ENCODE measurements at regions not wholly inside any gene's neighbourhood (a gene's known extent, or its start where the extent isn't known, plus 50 kb on each side); places are given as distances from the start of the nearest gene placed in this dataset.

GRCh38 chr12:40579687-40580086 lies 112.6 kb upstream of the CNTN1 start:
- Histone ChIP-seq H3K27me3 (ENCODE audit: insufficient read depth) (no peaks in the 10 kb centered on the region), H3K4me1 (ENCODE audit: insufficient read depth) (no peaks in the 10 kb centered on the region), H3K27ac (ENCODE audit: low read depth) (no peak overlapping the region), H3K79me2 (replicated peaks; ENCODE audit: insufficient read depth) (no peaks in the 10 kb centered on the region), H4K20me1 (replicated peaks; ENCODE audit: insufficient read depth) (no peaks in the 10 kb centered on the region), H3K9me2 (ENCODE audit: insufficient read depth) (0 out of 2 replicates have a peak, but pooled peaks cover 3% of the 10 kb centered on the region), H2AFZ (no peak overlapping the region), H3K36me3 (ENCODE audit: insufficient read depth) (no peaks in the 10 kb centered on the region; the same call in 1 of the 2 replicates), H3F3A (replicated peaks; ENCODE audit: low read depth) (no peaks in the 10 kb centered on the region), H3K4me3 (no peak overlapping the region), H3K4me2 (no peak overlapping the region)
- Mint-ChIP-seq H3K4me1 (no peaks in the 10 kb centered on the region), H3K9me3 (peaks cover 37% of the 10 kb centered on the region), H3K27ac (no peak overlapping the region), H3K27me3 (ENCODE audit: insufficient read depth, low read depth, poor library complexity) (peaks cover 2% of the 10 kb centered on the region), H3K36me3 (ENCODE audit: low read depth) (peaks cover 29% of the 10 kb centered on the region), H3K4me3 (no peak overlapping the region)
- ATAC-seq (no peak), DNase-seq (ENCODE audit: low spot score) (no peak)
- TF ChIP-seq STAT1 (IDR thresholded peaks at IDR 0.05; ENCODE audit: unreplicated experiment) (no peak), JUNB (IDR thresholded peaks at IDR 0.05; ENCODE audit: unreplicated experiment) (no peak), CTCF (conservative IDR thresholded peaks at IDR 0.05; ENCODE audit: low read depth in 2 of 2) (no peak), ETS1 (IDR thresholded peaks at IDR 0.05) (no peak)

- peaks cover 29% of the 10 kb centered on the region for H3K36me3 Mint-ChIP-seq (ENCODE audit: low read depth)
- ATAC-seq: no peak
Observed at GRCh38 chr12:40580346-40580745, 111.9 kb upstream of the CNTN1 start.

More at GRCh38 chr12:40580346-40580745, 111.9 kb upstream of the CNTN1 start:
- Mint-ChIP-seq H3K27me3 (ENCODE audit: insufficient read depth, low read depth, poor library complexity) (peaks cover 2% of the 10 kb centered on the region), H3K9me3 (peaks cover 37% of the 10 kb centered on the region), H3K27ac (no peak overlapping the region), H3K4me3 (no peak overlapping the region), H3K4me1 (no peaks in the 10 kb centered on the region)
- no peaks in the 10 kb centered on the region for H3K79me2 ChIP-seq (replicated peaks; ENCODE audit: insufficient read depth)
- H3K27me3 ChIP-seq (ENCODE audit: insufficient read depth): no peaks in the 10 kb centered on the region
- no peaks in the 10 kb centered on the region for H4K20me1 ChIP-seq (replicated peaks; ENCODE audit: insufficient read depth)
- H3K9me2 ChIP-seq (ENCODE audit: insufficient read depth): 0 out of 2 replicates have a peak, but pooled peaks cover 3% of the 10 kb centered on the region
- H3K36me3 ChIP-seq (ENCODE audit: insufficient read depth): no peaks in the 10 kb centered on the region; the same call in 1 of the 2 replicates
- no peak overlapping the region for H2AFZ ChIP-seq
- no peak for DNase-seq (ENCODE audit: low spot score)
- no peaks in the 10 kb centered on the region for H3K4me1 ChIP-seq (ENCODE audit: insufficient read depth)
- H3K27ac ChIP-seq (ENCODE audit: low read depth): no peak overlapping the region
- H3F3A ChIP-seq (replicated peaks; ENCODE audit: low read depth): no peaks in the 10 kb centered on the region
- H3K4me3 ChIP-seq: no peak overlapping the region
- TF ChIP-seq NANOG (IDR thresholded peaks at IDR 0.05; ENCODE audit: borderline replicate concordance) (no peak), CTCF (conservative IDR thresholded peaks at IDR 0.05; ENCODE audit: low read depth in 2 of 2) (no peak), EZH2 (IDR thresholded peaks at IDR 0.05; ENCODE audit: low read depth, unreplicated experiment) (no peak)
- no peak overlapping the region for H3K4me2 ChIP-seq

Measured in GM23338 (cell line).